ENCODE measurements at regions not wholly inside any gene's neighbourhood (a gene's known extent, or its start where the extent isn't known, plus 50 kb on each side); places are given as distances from the start of the nearest gene placed in this dataset.
"Not testable (repeated sequence)": the region's sequence is repeated elsewhere in the genome, so short reads cannot be mapped to it uniquely, and the experiment has no call there.

DNA sequence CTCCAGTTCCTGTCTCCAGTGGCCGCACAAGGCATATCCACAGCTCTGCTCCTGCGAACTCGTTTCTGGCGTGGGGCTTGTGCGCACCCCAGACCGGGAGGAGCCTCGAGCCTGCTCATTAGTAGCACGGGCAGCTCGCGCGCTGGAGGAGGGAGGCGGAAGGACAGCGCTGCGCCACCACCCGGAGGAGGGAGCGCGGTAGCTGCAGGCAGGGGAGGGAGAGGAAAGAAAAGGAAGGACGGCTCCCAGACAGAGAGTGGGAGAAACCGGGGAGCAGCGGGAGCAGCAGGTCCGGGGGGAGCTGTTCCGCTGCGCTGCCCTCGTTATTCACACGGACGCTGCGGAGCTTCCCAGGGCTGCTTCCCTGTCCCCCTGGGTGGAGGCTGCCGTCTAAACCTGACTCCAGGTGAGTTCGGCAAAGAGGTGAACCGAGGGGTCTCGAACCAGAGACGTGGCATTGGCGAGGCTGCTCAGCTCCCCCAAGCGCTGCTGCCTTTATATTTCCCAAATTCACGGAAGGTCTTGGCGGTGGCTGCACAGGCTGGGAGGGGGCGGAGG is 121.3 kb upstream of the ZNF717 start:
- Histone ChIP-seq H3K36me3 (replicated peaks in 1 of 2; ENCODE audit: control insufficient read depth in 1 of 2, insufficient read depth in 2 of 2, low read length in 2 of 2) (no peaks in the 10 kb centered on the region), H3K4me2 (replicated peaks; ENCODE audit: extremely low read depth, low read length, poor library complexity, severe bottlenecking) (no peak overlapping the region), H3K4me1 (ENCODE audit: control insufficient read depth in 1 of 2, insufficient read depth in 2 of 2, low read length in 2 of 2) (no peaks in the 10 kb centered on the region), H3K27ac (ENCODE audit: low read depth in 1 of 2, low read length in 2 of 2) (no peak overlapping the region), H3K9ac (ENCODE audit: insufficient read depth, low read length, poor library complexity, severe bottlenecking) (no peak overlapping the region), H3K79me2 (ENCODE audit: insufficient read depth, low read length) (no peaks in the 10 kb centered on the region), H3K4me3 (replicated peaks in 1 of 3; ENCODE audit: low read depth in 2 of 3, low read length in 3 of 3) (no peak overlapping the region), H2AFZ (ENCODE audit: insufficient read depth, low read depth, low read length, poor library complexity, severe bottlenecking) (no peak overlapping the region), H3K27me3 (ENCODE audit: control insufficient read depth in 2 of 2, insufficient read depth in 2 of 2, low read length in 2 of 2) (peaks cover 0 to 12% of the 10 kb centered on the region in 2 donors), H3K9me3 (replicated peaks in 1 of 2; ENCODE audit: control insufficient read depth in 1 of 2, insufficient read depth in 1 of 2, low read length in 2 of 2) (peaks cover 3 to 8% of the 10 kb centered on the region in 2 donors), H4K20me1 (ENCODE audit: insufficient read depth, low read length) (no peaks in the 10 kb centered on the region)
- Mint-ChIP-seq H3K4me3 (peak overlapping the region in 1 of 2 donors; percentile 42), H3K9me3 (peaks cover 0 to 12% (median under 1%) of the 10 kb centered on the region in 7 donors), H3K4me1 (no peaks in the 10 kb centered on the region), H3K27ac (no peak overlapping the region), H3K36me3 (no peaks in the 10 kb centered on the region), H3K27me3 (ENCODE audit: low read depth in 3 of 3) (peaks cover 10 to 18% (median 14%) of the 10 kb centered on the region in 3 donors)
- no peak for DNase-seq
- intact Hi-C loops (cut with micrococcal nuclease), result no loop called here
- WGBS (ENCODE audit: insufficient coverage), result 3% methylated on average over 37 of the region's 37 CpGs
- TF ChIP-seq, protein P1, sequence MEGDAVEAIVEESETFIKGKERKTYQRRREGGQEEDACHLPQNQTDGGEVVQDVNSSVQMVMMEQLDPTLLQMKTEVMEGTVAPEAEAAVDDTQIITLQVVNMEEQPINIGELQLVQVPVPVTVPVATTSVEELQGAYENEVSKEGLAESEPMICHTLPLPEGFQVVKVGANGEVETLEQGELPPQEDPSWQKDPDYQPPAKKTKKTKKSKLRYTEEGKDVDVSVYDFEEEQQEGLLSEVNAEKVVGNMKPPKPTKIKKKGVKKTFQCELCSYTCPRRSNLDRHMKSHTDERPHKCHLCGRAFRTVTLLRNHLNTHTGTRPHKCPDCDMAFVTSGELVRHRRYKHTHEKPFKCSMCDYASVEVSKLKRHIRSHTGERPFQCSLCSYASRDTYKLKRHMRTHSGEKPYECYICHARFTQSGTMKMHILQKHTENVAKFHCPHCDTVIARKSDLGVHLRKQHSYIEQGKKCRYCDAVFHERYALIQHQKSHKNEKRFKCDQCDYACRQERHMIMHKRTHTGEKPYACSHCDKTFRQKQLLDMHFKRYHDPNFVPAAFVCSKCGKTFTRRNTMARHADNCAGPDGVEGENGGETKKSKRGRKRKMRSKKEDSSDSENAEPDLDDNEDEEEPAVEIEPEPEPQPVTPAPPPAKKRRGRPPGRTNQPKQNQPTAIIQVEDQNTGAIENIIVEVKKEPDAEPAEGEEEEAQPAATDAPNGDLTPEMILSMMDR (IDR thresholded peaks at IDR 0.05), result no peak

- intact Hi-C loops (cut with micrococcal nuclease), result no loop called here
- no peak overlapping the region for H3K4me2 ChIP-seq (replicated peaks; ENCODE audit: extremely low read depth, low read length, poor library complexity, severe bottlenecking)
Measured at GRCh38 chr3:75913800-75914350, 128.5 kb upstream of the ZNF717 start.

GRCh38 chr3:75914741-75915140 is 129.4 kb upstream of the ZNF717 start:
- whole genome bisulfite sequencing (ENCODE audit: insufficient coverage), result no CpG with 5 or more reads among the region's 3 CpGs
- H3K9me3 Mint-ChIP-seq, result peaks cover 0 to 13% (median 5%) of the 10 kb centered on the region in 7 donors
- H3K36me3 ChIP-seq (replicated peaks in 1 of 2; ENCODE audit: control insufficient read depth in 1 of 2, insufficient read depth in 2 of 2, low read length in 2 of 2); H3K4me1 Mint-ChIP-seq; H3K79me2 ChIP-seq (ENCODE audit: insufficient read depth, low read length); H2AFZ ChIP-seq (ENCODE audit: insufficient read depth, low read depth, low read length, poor library complexity, severe bottlenecking); H3K27me3 ChIP-seq (ENCODE audit: control insufficient read depth in 2 of 2, insufficient read depth in 2 of 2, low read length in 2 of 2); H3K4me3 Mint-ChIP-seq; H3K4me1 ChIP-seq (ENCODE audit: control insufficient read depth in 1 of 2, insufficient read depth in 2 of 2, low read length in 2 of 2); H3K27ac ChIP-seq (ENCODE audit: low read depth in 1 of 2, low read length in 2 of 2); H3K36me3 Mint-ChIP-seq; H3K27me3 Mint-ChIP-seq (ENCODE audit: low read depth in 3 of 3); H3K9ac ChIP-seq (ENCODE audit: insufficient read depth, low read length, poor library complexity, severe bottlenecking); H3K9me3 ChIP-seq (replicated peaks in 1 of 2; ENCODE audit: control insufficient read depth in 1 of 2, insufficient read depth in 1 of 2, low read length in 2 of 2); H3K4me2 ChIP-seq (replicated peaks; ENCODE audit: extremely low read depth, low read length, poor library complexity, severe bottlenecking); H4K20me1 ChIP-seq (ENCODE audit: insufficient read depth, low read length); H3K4me3 ChIP-seq (replicated peaks in 1 of 3; ENCODE audit: low read depth in 2 of 3, low read length in 3 of 3); H3K27ac Mint-ChIP-seq; DNase-seq; intact Hi-C loops (cut with micrococcal nuclease): not testable (repeated sequence)

More at GRCh38 chr3:75913800-75914350, 128.5 kb upstream of the ZNF717 start:
- no peak overlapping the region for H3K4me3 ChIP-seq (replicated peaks in 1 of 3; ENCODE audit: low read depth in 2 of 3, low read length in 3 of 3)
- no peaks in the 10 kb centered on the region for H3K4me1 ChIP-seq (ENCODE audit: control insufficient read depth in 1 of 2, insufficient read depth in 2 of 2, low read length in 2 of 2)
- no peak overlapping the region for H3K27ac ChIP-seq (ENCODE audit: low read depth in 1 of 2, low read length in 2 of 2)
- no peak overlapping the region for H2AFZ ChIP-seq (ENCODE audit: insufficient read depth, low read depth, low read length, poor library complexity, severe bottlenecking)
- H3K36me3 ChIP-seq (replicated peaks in 1 of 2; ENCODE audit: control insufficient read depth in 1 of 2, insufficient read depth in 2 of 2, low read length in 2 of 2), result no peaks in the 10 kb centered on the region
- H4K20me1 ChIP-seq (ENCODE audit: insufficient read depth, low read length), result no peaks in the 10 kb centered on the region
- TF ChIP-seq, protein P1 (IDR thresholded peaks at IDR 0.05), result no peak
- no peaks in the 10 kb centered on the region for H3K36me3 Mint-ChIP-seq
- H3K27ac Mint-ChIP-seq, result no peak overlapping the region
- DNase-seq, result no peak
- H3K27me3 ChIP-seq (ENCODE audit: control insufficient read depth in 2 of 2, insufficient read depth in 2 of 2, low read length in 2 of 2), result no peaks in the 10 kb centered on the region
- no CpG with 5 or more reads among the region's 2 CpGs for WGBS (ENCODE audit: insufficient coverage)
- H3K27me3 Mint-ChIP-seq (ENCODE audit: low read depth in 3 of 3), result peaks cover 0 to 2% (median 0%) of the 10 kb centered on the region in 3 donors
- no peak overlapping the region for H3K4me3 Mint-ChIP-seq
- H3K79me2 ChIP-seq (ENCODE audit: insufficient read depth, low read length), result no peaks in the 10 kb centered on the region
- H3K9me3 ChIP-seq (replicated peaks in 1 of 2; ENCODE audit: control insufficient read depth in 1 of 2, insufficient read depth in 1 of 2, low read length in 2 of 2), result no peaks in the 10 kb centered on the region
- no peak overlapping the region for H3K9ac ChIP-seq (ENCODE audit: insufficient read depth, low read length, poor library complexity, severe bottlenecking)
- no peaks in the 10 kb centered on the region for H3K4me1 Mint-ChIP-seq
- H3K9me3 Mint-ChIP-seq, result peaks cover 0 to 13% (median 2%) of the 10 kb centered on the region in 7 donors
